Panc1 (cell line): ENCODE measurements at regions not wholly inside any gene's neighbourhood (a gene's known extent, or its start where the extent isn't known, plus 50 kb on each side); places are given as distances from the start of the nearest gene placed in this dataset.

Experiments
- POLR2AphosphoS5 ChIP-seq: IDR thresholded peaks from 2 replicates; pipeline ENCODE4 v1.6.1; 2012; ENCODE audit warnings: mild to moderate bottlenecking, low read depth, low read length, moderate library complexity
- TF ChIP-seq, protein P1 (sequence below): fragments of 450-650 bp; IDR thresholded peaks from 2 replicates; pipeline ENCODE4 v1.5.1; 2017; ENCODE audit warnings: mild to moderate bottlenecking

GRCh38 chr17:77886387-77886728 lies 72.1 kb upstream of the TNRC6C start:
- TF ChIP-seq, protein P1, sequence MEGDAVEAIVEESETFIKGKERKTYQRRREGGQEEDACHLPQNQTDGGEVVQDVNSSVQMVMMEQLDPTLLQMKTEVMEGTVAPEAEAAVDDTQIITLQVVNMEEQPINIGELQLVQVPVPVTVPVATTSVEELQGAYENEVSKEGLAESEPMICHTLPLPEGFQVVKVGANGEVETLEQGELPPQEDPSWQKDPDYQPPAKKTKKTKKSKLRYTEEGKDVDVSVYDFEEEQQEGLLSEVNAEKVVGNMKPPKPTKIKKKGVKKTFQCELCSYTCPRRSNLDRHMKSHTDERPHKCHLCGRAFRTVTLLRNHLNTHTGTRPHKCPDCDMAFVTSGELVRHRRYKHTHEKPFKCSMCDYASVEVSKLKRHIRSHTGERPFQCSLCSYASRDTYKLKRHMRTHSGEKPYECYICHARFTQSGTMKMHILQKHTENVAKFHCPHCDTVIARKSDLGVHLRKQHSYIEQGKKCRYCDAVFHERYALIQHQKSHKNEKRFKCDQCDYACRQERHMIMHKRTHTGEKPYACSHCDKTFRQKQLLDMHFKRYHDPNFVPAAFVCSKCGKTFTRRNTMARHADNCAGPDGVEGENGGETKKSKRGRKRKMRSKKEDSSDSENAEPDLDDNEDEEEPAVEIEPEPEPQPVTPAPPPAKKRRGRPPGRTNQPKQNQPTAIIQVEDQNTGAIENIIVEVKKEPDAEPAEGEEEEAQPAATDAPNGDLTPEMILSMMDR: no peak
- TF ChIP-seq POLR2AphosphoS5: no peak
